IMR-90 (cell line): ENCODE measurements at regions not wholly inside any gene's neighbourhood (a gene's known extent, or its start where the extent isn't known, plus 50 kb on each side); places are given as distances from the start of the nearest gene placed in this dataset.

Source experiments
- ATAC-seq: fragments of 200-7000 bp; cut with Tn5 transposase; 2 replicates; pipeline ENCODE4 v1.9.1; 2020; ENCODE audit warnings: low read depth, mild to moderate bottlenecking, moderate library complexity
- BruUV-seq: library from RNA; stranded (reverse); fragments of 400-500 nt; replicated peaks from 2 replicates; lab custom pipeline; 2021; lab: Mats Ljungman, UMichigan
- CTCF ChIA-PET: fragments of 300-600 bp; formaldehyde crosslinking; extraction: SDS; loops from one replicate; lab custom pipeline; 2021; ENCODE audit warnings: antibody characterized with exemption; lab: Yijun Ruan, JAX
- POLR2A ChIA-PET: fragments of 300-600 bp; sonication (Branson Sonifier 250); formaldehyde crosslinking; loops from one replicate; lab custom pipeline; 2022; ENCODE audit warnings: antibody characterized with exemption; ENCODE audit not compliant: unreplicated experiment; lab: Charles Lee
- DNase-seq: peaks from one replicate; pipeline ENCODE4 v3.0.0; 2013
- H2AFZ ChIP-seq: replicated peaks from 2 replicates; pipeline ENCODE3; 2013; ENCODE audit warnings: low read length, mild to moderate bottlenecking; ENCODE audit not compliant: poor library complexity
- H2AK5ac ChIP-seq: 2 replicates; pipeline ENCODE4 v1.6.1; 2013; ENCODE audit warnings: low read depth, low read length, inconsistent platforms
- H2AK9ac ChIP-seq: replicated peaks from 2 replicates; pipeline ENCODE3; 2013; ENCODE audit warnings: mild to moderate bottlenecking, low read depth, low read length, moderate library complexity; ENCODE audit not compliant: poor library complexity
- H2BK120ac ChIP-seq: 2 replicates; pipeline ENCODE4 v1.6.1; 2013; ENCODE audit warnings: low read depth, low read length, inconsistent platforms
- H2BK15ac ChIP-seq: 3 replicates; pipeline ENCODE4 v1.6.1; 2013; ENCODE audit warnings: low read depth, low read length, inconsistent platforms
- H2BK20ac ChIP-seq: 2 replicates; pipeline ENCODE4 v1.6.1; 2013; ENCODE audit warnings: low read depth, mild to moderate bottlenecking, inconsistent platforms, low read length, moderate library complexity
- H2BK5ac ChIP-seq: 2 replicates; pipeline ENCODE4 v1.6.1; 2013; ENCODE audit warnings: mild to moderate bottlenecking, low read depth, low read length, inconsistent platforms; ENCODE audit not compliant: poor library complexity, severe bottlenecking
- H3K14ac ChIP-seq: replicated peaks from 2 replicates; pipeline ENCODE4 v1.6.1; 2013; ENCODE audit warnings: low read depth, low read length, inconsistent platforms
- H3K18ac ChIP-seq: 2 replicates; pipeline ENCODE4 v1.6.1; 2013; ENCODE audit warnings: low read depth, low read length, control low read depth
- H3K23ac ChIP-seq: 2 replicates; pipeline ENCODE4 v1.6.1; 2013; ENCODE audit warnings: low read depth, low read length, inconsistent platforms
- H3K27ac ChIP-seq: 2 replicates; pipeline ENCODE4 v1.5.1; 2013; ENCODE audit warnings: mild to moderate bottlenecking, control low read depth, low read length; ENCODE audit not compliant: insufficient read depth
- H3K27me3 ChIP-seq: 2 replicates; pipeline ENCODE4 v1.6.1; 2013; ENCODE audit warnings: low read length; ENCODE audit not compliant: control insufficient read depth, insufficient read depth
- H3K36me3 ChIP-seq: 2 replicates; pipeline ENCODE4 v1.6.1; 2013; ENCODE audit warnings: low read length, mixed read lengths; ENCODE audit not compliant: control insufficient read depth, insufficient read depth
- H3K4ac ChIP-seq: 2 replicates; pipeline ENCODE4 v1.6.1; 2013; ENCODE audit warnings: low read depth, low read length, inconsistent platforms
- H3K4me1 ChIP-seq: 2 replicates; pipeline ENCODE4 v1.6.1; 2013; ENCODE audit warnings: low read length, mixed read lengths; ENCODE audit not compliant: control insufficient read depth, insufficient read depth
- H3K4me2 ChIP-seq: 2 replicates; pipeline ENCODE4 v1.6.1; 2013; ENCODE audit warnings: low read depth, mild to moderate bottlenecking, control low read depth, low read length, moderate library complexity
- H3K4me3 ChIP-seq: 2 replicates; pipeline ENCODE4 v1.5.1; 2013; ENCODE audit warnings: low read depth, mild to moderate bottlenecking, control low read depth, low read length, moderate library complexity; ENCODE audit not compliant: insufficient read depth
- H3K56ac ChIP-seq: 2 replicates; pipeline ENCODE4 v1.6.1; 2013; ENCODE audit warnings: low read length, inconsistent platforms; ENCODE audit not compliant: insufficient read depth; ENCODE audit errors: extremely low read depth
- H3K79me1 ChIP-seq, 2 experiments: 2 replicates each; pipeline ENCODE4 v1.6.1; 2013; ENCODE audit warnings: low read length in 2 of 2, inconsistent platforms in 1 of 2, low read depth in 1 of 2
- H3K9ac ChIP-seq: 2 replicates; pipeline ENCODE4 v1.6.1; 2013; ENCODE audit warnings: low read depth, low read length, control low read depth
- H3K9me1 ChIP-seq: 2 replicates; pipeline ENCODE4 v1.6.1; 2013; ENCODE audit warnings: low read length, inconsistent platforms; ENCODE audit not compliant: insufficient read depth
- H3K9me3 ChIP-seq: 2 replicates; pipeline ENCODE4 v1.6.1; 2013; ENCODE audit warnings: low read length; ENCODE audit not compliant: control insufficient read depth, insufficient read depth
- H4K20me1 ChIP-seq: 2 replicates; pipeline ENCODE4 v1.6.1; 2013; ENCODE audit warnings: low read length, inconsistent platforms; ENCODE audit not compliant: insufficient read depth
- H4K5ac ChIP-seq: 2 replicates; pipeline ENCODE4 v1.6.1; 2013; ENCODE audit warnings: mild to moderate bottlenecking, low read depth, low read length, control low read depth
- H4K8ac ChIP-seq, 2 experiments: 2 replicates each; pipeline ENCODE4 v1.6.1; 2013; ENCODE audit warnings: low read depth in 2 of 2, low read length in 2 of 2, control low read depth in 1 of 2, inconsistent platforms in 1 of 2
- H4K91ac ChIP-seq: 2 replicates; pipeline ENCODE4 v1.6.1; 2013; ENCODE audit warnings: low read depth, low read length, inconsistent platforms; ENCODE audit not compliant: insufficient read depth
- BHLHE40 ChIP-seq: fragments of 150-350 bp; IDR thresholded peaks from 2 replicates; pipeline ENCODE4 v1.6.1; 2016; ENCODE audit warnings: mild to moderate bottlenecking, low read depth, low read length
- CEBPB ChIP-seq: IDR thresholded peaks from 2 replicates; pipeline ENCODE4 v1.6.1; 2012; ENCODE audit warnings: low read depth, low read length, improper control_type of control experiment
- CHD1 ChIP-seq: IDR thresholded peaks from 2 replicates; pipeline ENCODE4 v1.6.1; 2012; ENCODE audit warnings: low read depth, low read length, improper control_type of control experiment
- FOS ChIP-seq: fragments of 150-350 bp; IDR thresholded peaks from 2 replicates; pipeline ENCODE4 v1.6.1; 2016; ENCODE audit warnings: low read depth, low read length
- MAFK ChIP-seq: IDR thresholded peaks from 2 replicates; pipeline ENCODE4 v1.6.1; 2012; ENCODE audit warnings: low read depth, low read length, improper control_type of control experiment
- MAZ ChIP-seq: IDR thresholded peaks from 2 replicates; pipeline ENCODE4 v1.6.1; 2012; ENCODE audit warnings: low read depth, mild to moderate bottlenecking, low read length, improper control_type of control experiment, moderate library complexity, borderline replicate concordance
- MXI1 ChIP-seq: IDR thresholded peaks from 2 replicates; pipeline ENCODE4 v1.6.1; 2012; ENCODE audit warnings: low read depth, mild to moderate bottlenecking, low read length, moderate library complexity, borderline replicate concordance
- NFE2L2 ChIP-seq: fragments of 150-350 bp; IDR thresholded peaks from 2 replicates; pipeline ENCODE4 v1.6.1; 2016; ENCODE audit warnings: low read depth, mild to moderate bottlenecking, low read length
- POLR2A ChIP-seq: IDR thresholded peaks from 2 replicates; pipeline ENCODE4 v1.6.1; 2012; ENCODE audit warnings: mild to moderate bottlenecking, low read depth, low read length
- RAD21 ChIP-seq: IDR thresholded peaks from 2 replicates; pipeline ENCODE4 v1.6.1; 2012; ENCODE audit warnings: low read length, improper control_type of control experiment
- RCOR1 ChIP-seq: IDR thresholded peaks from 2 replicates; pipeline ENCODE4 v1.6.1; 2012; ENCODE audit warnings: mild to moderate bottlenecking, low read length, improper control_type of control experiment; ENCODE audit not compliant: insufficient replicate concordance
- RFX5 ChIP-seq: IDR thresholded peaks from 2 replicates; pipeline ENCODE4 v1.8.0; 2012; ENCODE audit warnings: low read depth, mild to moderate bottlenecking, low read length, moderate library complexity
- SMC3 ChIP-seq: fragments of 150-350 bp; IDR thresholded peaks from 2 replicates; pipeline ENCODE4 v1.6.1; 2016; ENCODE audit warnings: low read depth, mild to moderate bottlenecking, antibody characterized with exemption, low read length, moderate library complexity
- WGBS, 2 experiments: methylation state at CpG; one replicate each; pipeline versions ENCODE4 v1.1.5 to v1.1.7; 2013; ENCODE audit warnings: missing lambda C conversion rate in 2 of 2; ENCODE audit not compliant: insufficient read length in 1 of 2; ENCODE audit errors: extremely low coverage in 2 of 2; 5-methylcytosine and 5-hydroxymethylcytosine counted together
- dilution Hi-C: fragments of 300-500 bp; cut with HindIII; formaldehyde crosslinking; loops from one replicate; pipeline ENCODE4 v1.14.3; 2018; ENCODE audit warnings: low sequenced_read_pairs; ENCODE audit not compliant: unreplicated experiment
- in situ Hi-C: fragments of 300-500 bp; cut with MboI; formaldehyde crosslinking; loops from 3 replicates; pipeline ENCODE4 v1.14.3; 2019; ENCODE audit warnings: low sequenced_read_pairs, inconsistent platforms, mixed read lengths
- intact Hi-C: fragments of 100-400 bp; cut with micrococcal nuclease; formaldehyde crosslinking; loops from 2 replicates; pipeline ENCODE4 v1.10.0; 2022
- TF ChIP-seq, protein P1 (sequence below): conservative IDR thresholded peaks from 2 replicates; pipeline ENCODE4 v1.5.1; 2012; ENCODE audit warnings: mild to moderate bottlenecking, low read depth, low read length, improper control_type of control experiment
- TF ChIP-seq, protein P2 (sequence below): fragments of 150-350 bp; IDR thresholded peaks from 2 replicates; pipeline ENCODE4 v1.6.1; 2016; ENCODE audit warnings: low read depth, mild to moderate bottlenecking, low read length, moderate library complexity, borderline replicate concordance
- TF ChIP-seq, protein P3 (sequence below): fragments of 150-350 bp; IDR thresholded peaks from 2 replicates; pipeline ENCODE4 v1.6.1; 2017; ENCODE audit warnings: mild to moderate bottlenecking, antibody characterized with exemption, low read length, low read depth

DNA sequence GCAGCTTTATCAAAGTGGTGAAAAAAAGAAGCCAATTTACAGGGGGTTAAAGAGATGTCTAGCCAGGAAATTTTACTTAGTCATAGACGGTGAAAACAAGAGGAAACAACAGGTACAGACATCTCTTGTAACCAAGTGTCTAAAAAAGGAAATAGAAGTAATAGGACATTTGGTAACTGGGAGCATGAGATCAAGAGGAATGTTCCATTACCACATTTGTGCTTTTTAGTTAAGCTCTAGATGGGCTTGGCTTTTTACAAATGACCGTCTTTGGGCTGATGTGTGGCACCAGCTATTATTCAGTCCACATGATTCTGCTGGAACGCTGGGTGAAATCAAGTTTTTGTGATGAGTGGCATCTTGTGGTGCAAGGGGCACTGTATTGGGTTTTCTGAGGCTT is 179.5 kb downstream of the SMIM20 start:
- H3K27ac ChIP-seq = peak overlapping the region; percentile 95; the same call in 1 of the 2 replicates
- no peak overlapping the region for H3K23ac ChIP-seq
- intact Hi-C loops = no loop called here
- ChIA-PET POLR2A (interaction anchor here (0.6 kb wide), 1 partner anchor 250 kb away, joined by 4 read pairs; no protein-coding TSS in a partner anchor), CTCF (no interaction called here)
- BruUV-seq = no TSS peak
- peaks cover 2% of the 10 kb centered on the region for H3K9me3 ChIP-seq
- H3K9ac ChIP-seq = no peak overlapping the region
- no peak overlapping the region for H3K56ac ChIP-seq
- in situ Hi-C loops = no loop called here
- no peak; the same call in 1 of the 2 replicates for ATAC-seq
- TF ChIP-seq, protein P1, sequence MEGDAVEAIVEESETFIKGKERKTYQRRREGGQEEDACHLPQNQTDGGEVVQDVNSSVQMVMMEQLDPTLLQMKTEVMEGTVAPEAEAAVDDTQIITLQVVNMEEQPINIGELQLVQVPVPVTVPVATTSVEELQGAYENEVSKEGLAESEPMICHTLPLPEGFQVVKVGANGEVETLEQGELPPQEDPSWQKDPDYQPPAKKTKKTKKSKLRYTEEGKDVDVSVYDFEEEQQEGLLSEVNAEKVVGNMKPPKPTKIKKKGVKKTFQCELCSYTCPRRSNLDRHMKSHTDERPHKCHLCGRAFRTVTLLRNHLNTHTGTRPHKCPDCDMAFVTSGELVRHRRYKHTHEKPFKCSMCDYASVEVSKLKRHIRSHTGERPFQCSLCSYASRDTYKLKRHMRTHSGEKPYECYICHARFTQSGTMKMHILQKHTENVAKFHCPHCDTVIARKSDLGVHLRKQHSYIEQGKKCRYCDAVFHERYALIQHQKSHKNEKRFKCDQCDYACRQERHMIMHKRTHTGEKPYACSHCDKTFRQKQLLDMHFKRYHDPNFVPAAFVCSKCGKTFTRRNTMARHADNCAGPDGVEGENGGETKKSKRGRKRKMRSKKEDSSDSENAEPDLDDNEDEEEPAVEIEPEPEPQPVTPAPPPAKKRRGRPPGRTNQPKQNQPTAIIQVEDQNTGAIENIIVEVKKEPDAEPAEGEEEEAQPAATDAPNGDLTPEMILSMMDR = no peak
- TF ChIP-seq MAFK (no peak), MXI1 (no peak), CEBPB (no peak), CHD1 (no peak), MAZ (no peak), SMC3 (no peak), RFX5 (no peak), POLR2A (no peak), NFE2L2 (no peak), RCOR1 (no peak), RAD21 (no peak), BHLHE40 (no peak), FOS (no peak)
- TF ChIP-seq, protein P2, sequence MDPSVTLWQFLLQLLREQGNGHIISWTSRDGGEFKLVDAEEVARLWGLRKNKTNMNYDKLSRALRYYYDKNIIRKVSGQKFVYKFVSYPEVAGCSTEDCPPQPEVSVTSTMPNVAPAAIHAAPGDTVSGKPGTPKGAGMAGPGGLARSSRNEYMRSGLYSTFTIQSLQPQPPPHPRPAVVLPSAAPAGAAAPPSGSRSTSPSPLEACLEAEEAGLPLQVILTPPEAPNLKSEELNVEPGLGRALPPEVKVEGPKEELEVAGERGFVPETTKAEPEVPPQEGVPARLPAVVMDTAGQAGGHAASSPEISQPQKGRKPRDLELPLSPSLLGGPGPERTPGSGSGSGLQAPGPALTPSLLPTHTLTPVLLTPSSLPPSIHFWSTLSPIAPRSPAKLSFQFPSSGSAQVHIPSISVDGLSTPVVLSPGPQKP = no peak
- TF ChIP-seq, protein P3, sequence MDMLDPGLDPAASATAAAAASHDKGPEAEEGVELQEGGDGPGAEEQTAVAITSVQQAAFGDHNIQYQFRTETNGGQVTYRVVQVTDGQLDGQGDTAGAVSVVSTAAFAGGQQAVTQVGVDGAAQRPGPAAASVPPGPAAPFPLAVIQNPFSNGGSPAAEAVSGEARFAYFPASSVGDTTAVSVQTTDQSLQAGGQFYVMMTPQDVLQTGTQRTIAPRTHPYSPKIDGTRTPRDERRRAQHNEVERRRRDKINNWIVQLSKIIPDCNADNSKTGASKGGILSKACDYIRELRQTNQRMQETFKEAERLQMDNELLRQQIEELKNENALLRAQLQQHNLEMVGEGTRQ = no peak
- 0 out of 2 replicates have a peak overlapping the region, but pooled peaks have one; percentile 30 for H2BK20ac ChIP-seq
- no peak overlapping the region for H4K91ac ChIP-seq
- H2AFZ ChIP-seq = peak overlapping the region; percentile 5
- H3K4me2 ChIP-seq = 0 out of 2 replicates have a peak overlapping the region, but pooled peaks have one; percentile 10
- H2BK15ac ChIP-seq = no peak overlapping the region; the same call in 2 of the 3 replicates
- H3K9me1 ChIP-seq = no peaks in the 10 kb centered on the region; the same call in 1 of the 2 replicates
- H2BK5ac ChIP-seq = no peak overlapping the region
- H3K27me3 ChIP-seq = no peaks in the 10 kb centered on the region
- H4K20me1 ChIP-seq = no peaks in the 10 kb centered on the region
- peak overlapping the region; percentile 14; the same call in 1 of the 2 replicates for H2AK5ac ChIP-seq
- peaks cover 6% of the 10 kb centered on the region; the same call in 1 of the 2 replicates for H3K4me1 ChIP-seq
- peak overlapping the region; percentile 9; the same call in 1 of the 2 replicates for H2BK120ac ChIP-seq
- peak overlapping the region in 1 of 2 experiments; percentile 47; a peak in 2 of 4 replicates for H4K8ac ChIP-seq
- H3K18ac ChIP-seq = peak overlapping the region; percentile 83; the same call in 1 of the 2 replicates
- H3K14ac ChIP-seq = 0 out of 2 replicates have a peak overlapping the region, but pooled peaks have one; percentile 10
- no peaks in the 10 kb centered on the region for H3K36me3 ChIP-seq
- no peak for DNase-seq
- WGBS, 2 experiments = no CpG with 5 or more reads among the region's 3 CpGs
- peak overlapping the region; percentile 39; the same call in 1 of the 2 replicates for H4K5ac ChIP-seq
- H3K79me1 ChIP-seq = no peaks in the 10 kb centered on the region
- no peak overlapping the region for H3K4me3 ChIP-seq
- H2AK9ac ChIP-seq = no peak overlapping the region
- H3K4ac ChIP-seq = 0 out of 2 replicates have a peak overlapping the region, but pooled peaks have one; percentile 18
- dilution Hi-C loops = no loop called here
